ENCODE measurements at regions not wholly inside any gene's neighbourhood (a gene's known extent, or its start where the extent isn't known, plus 50 kb on each side); places are given as distances from the start of the nearest gene placed in this dataset.

GRCh38 chr4:146073517-146073916 lies 102.0 kb upstream of the LSM6 start:
- TF ChIP-seq CTCF (tag by site-specific recombination; IDR thresholded peaks at IDR 0.05) (no peak), ZNF610 (tag by site-specific recombination; IDR thresholded peaks at IDR 0.05; ENCODE audit: borderline replicate concordance) (no peak), ZFP37 (tag by site-specific recombination; IDR thresholded peaks at IDR 0.05) (no peak), TCF7L2 (IDR thresholded peaks at IDR 0.05; ENCODE audit: borderline replicate concordance, low read depth, low read length) (no peak), ZNF501 (tag by site-specific recombination; IDR thresholded peaks at IDR 0.05) (no peak), ZNF175 (tag by site-specific recombination; IDR thresholded peaks at IDR 0.05) (no peak), ZNF510 (tag by site-specific recombination; IDR thresholded peaks at IDR 0.05; ENCODE audit: insufficient replicate concordance) (no peak), ZNF704 (tag by site-specific recombination; IDR thresholded peaks at IDR 0.05) (no peak), ZNF561 (tag by site-specific recombination; IDR thresholded peaks at IDR 0.05; ENCODE audit: borderline replicate concordance) (no peak), PRDM4 (tag by site-specific recombination; IDR thresholded peaks at IDR 0.05) (no peak)

Measured in HEK293 (cell line).